Upper lobe of left lung (tissue), 4 donors: ENCODE measurements at regions not wholly inside any gene's neighbourhood (a gene's known extent, or its start where the extent isn't known, plus 50 kb on each side); places are given as distances from the start of the nearest gene placed in this dataset.

Experiments used
- CTCF ChIP-seq, 6 experiments: fragments of 450-650 bp in 4 of 6; fragments of 200-600 bp in 2 of 6; sonication (generic) in 2 of 6; IDR thresholded peaks; one replicate each; pipeline ENCODE4 v1.5.1; 2016 to 2019; ENCODE audit warnings: antibody characterized with exemption in 6 of 6
- POLR2A ChIP-seq, 4 donors: fragments of 450-650 bp; IDR thresholded peaks; one replicate each; pipeline ENCODE4 v1.5.1; 2016 to 2017; ENCODE audit warnings: antibody characterized with exemption in 4 of 4, mild to moderate bottlenecking in 2 of 4
- POLR2AphosphoS5 ChIP-seq, 2 donors: sonication (generic); formaldehyde crosslinking; IDR thresholded peaks; one replicate each; pipeline ENCODE4 v1.5.1; 2017; ENCODE audit warnings: antibody characterized with exemption in 2 of 2

- TF ChIP-seq CTCF (IDR thresholded peaks at IDR 0.05) = no peak
- TF ChIP-seq POLR2A (IDR thresholded peaks at IDR 0.05) = no peak
- no peak for TF ChIP-seq POLR2AphosphoS5 (IDR thresholded peaks at IDR 0.05)
Measured at GRCh38 chr3:104396974-104397669, 969.6 kb upstream of the ALCAM start.
